Nephron (organoid): ENCODE measurements at regions not wholly inside any gene's neighbourhood (a gene's known extent, or its start where the extent isn't known, plus 50 kb on each side); places are given as distances from the start of the nearest gene placed in this dataset.

Experiments
- H3K27ac Mint-ChIP-seq, 3 experiments: 2 replicates each; pipeline ENCODE4 v1.8.0; 2020; ENCODE audit warnings: mixed read lengths in 3 of 3, mild to moderate bottlenecking in 2 of 3, moderate library complexity in 1 of 3
- H3K27me3 Mint-ChIP-seq: 2 replicates; pipeline ENCODE4 v1.8.0; 2021; ENCODE audit warnings: low read depth, mild to moderate bottlenecking, moderate library complexity, mixed read lengths
- H3K36me3 Mint-ChIP-seq: 2 replicates; pipeline ENCODE4 v1.8.0; 2020; ENCODE audit warnings: low read depth, mixed read lengths
- H3K4me1 Mint-ChIP-seq: 2 replicates; pipeline ENCODE4 v1.8.0; 2020; ENCODE audit warnings: mixed read lengths
- H3K4me3 Mint-ChIP-seq, 3 experiments: 2 replicates each; pipeline ENCODE4 v1.8.0; 2020; ENCODE audit warnings: mild to moderate bottlenecking in 3 of 3, mixed read lengths in 3 of 3, moderate library complexity in 2 of 3
- H3K9me3 Mint-ChIP-seq: 2 replicates; pipeline ENCODE4 v1.8.0; 2020; ENCODE audit warnings: mixed read lengths
- CTCF ChIP-seq, 3 experiments: fragments of 200-600 bp; sonication (generic); IDR thresholded peaks; one replicate each; pipeline ENCODE4 v1.5.0; 2021; ENCODE audit warnings: antibody characterized with exemption in 3 of 3; ENCODE audit not compliant: unreplicated experiment in 3 of 3

- no peak for TF ChIP-seq CTCF (IDR thresholded peaks at IDR 0.05; ENCODE audit: unreplicated experiment in 3 of 3)
- peaks cover 7% of the 10 kb centered on the region for H3K27me3 Mint-ChIP-seq
- H3K4me1 Mint-ChIP-seq = no peaks in the 10 kb centered on the region
- peaks cover 13% of the 10 kb centered on the region for H3K9me3 Mint-ChIP-seq
- H3K36me3 Mint-ChIP-seq = no peaks in the 10 kb centered on the region
- H3K27ac Mint-ChIP-seq = no peak overlapping the region
- no peak overlapping the region for H3K4me3 Mint-ChIP-seq
These were observed 213.0 kb upstream of the IL12B start for GRCh38 chr5:159543326-159543725.

GRCh38 chr5:159545156-159545555 lies 214.9 kb upstream of the IL12B start:
- no peaks in the 10 kb centered on the region for H3K4me1 Mint-ChIP-seq
- peaks cover 16% of the 10 kb centered on the region for H3K9me3 Mint-ChIP-seq
- TF ChIP-seq CTCF (IDR thresholded peaks at IDR 0.05; ENCODE audit: unreplicated experiment in 3 of 3) = no peak
- peaks cover 10% of the 10 kb centered on the region for H3K27me3 Mint-ChIP-seq
- H3K4me3 Mint-ChIP-seq = no peak overlapping the region
- H3K36me3 Mint-ChIP-seq = no peaks in the 10 kb centered on the region
- no peak overlapping the region for H3K27ac Mint-ChIP-seq

- Mint-ChIP-seq H3K27ac (no peak overlapping the region), H3K27me3 (peaks cover 5% of the 10 kb centered on the region), H3K4me1 (no peaks in the 10 kb centered on the region), H3K9me3 (peaks cover 23% of the 10 kb centered on the region), H3K4me3 (no peak overlapping the region), H3K36me3 (no peaks in the 10 kb centered on the region)
- no peak for TF ChIP-seq CTCF (IDR thresholded peaks at IDR 0.05; ENCODE audit: unreplicated experiment in 3 of 3)
These were observed 217.3 kb upstream of the IL12B start for GRCh38 chr5:159547466-159548195.

- no peak overlapping the region for H3K4me3 Mint-ChIP-seq
- H3K27ac Mint-ChIP-seq = no peak overlapping the region
- H3K36me3 Mint-ChIP-seq = no peaks in the 10 kb centered on the region
- TF ChIP-seq CTCF (IDR thresholded peaks at IDR 0.05; ENCODE audit: unreplicated experiment in 3 of 3) = no peak
- H3K27me3 Mint-ChIP-seq = peaks cover 5% of the 10 kb centered on the region
- peaks cover 23% of the 10 kb centered on the region for H3K9me3 Mint-ChIP-seq
- no peaks in the 10 kb centered on the region for H3K4me1 Mint-ChIP-seq
These were observed 218.2 kb upstream of the IL12B start for GRCh38 chr5:159548517-159548916.

GRCh38 chr5:159549046-159549445 lies 218.8 kb upstream of the IL12B start:
- Mint-ChIP-seq H3K9me3 (peaks cover 23% of the 10 kb centered on the region), H3K4me3 (no peak overlapping the region), H3K36me3 (no peaks in the 10 kb centered on the region), H3K27ac (no peak overlapping the region), H3K4me1 (no peaks in the 10 kb centered on the region), H3K27me3 (peaks cover 5% of the 10 kb centered on the region)
- TF ChIP-seq CTCF (IDR thresholded peaks at IDR 0.05; ENCODE audit: unreplicated experiment in 3 of 3) = no peak

- Mint-ChIP-seq H3K27me3 (peaks cover 5% of the 10 kb centered on the region), H3K4me1 (no peaks in the 10 kb centered on the region), H3K4me3 (no peak overlapping the region), H3K9me3 (peaks cover 23% of the 10 kb centered on the region), H3K36me3 (no peaks in the 10 kb centered on the region), H3K27ac (no peak overlapping the region)
- no peak for TF ChIP-seq CTCF (IDR thresholded peaks at IDR 0.05; ENCODE audit: unreplicated experiment in 3 of 3)
These were observed 220.7 kb upstream of the IL12B start for GRCh38 chr5:159550951-159551350.
